ENCODE measurements at regions not wholly inside any gene's neighbourhood (a gene's known extent, or its start where the extent isn't known, plus 50 kb on each side); places are given as distances from the start of the nearest gene placed in this dataset.

DNA sequence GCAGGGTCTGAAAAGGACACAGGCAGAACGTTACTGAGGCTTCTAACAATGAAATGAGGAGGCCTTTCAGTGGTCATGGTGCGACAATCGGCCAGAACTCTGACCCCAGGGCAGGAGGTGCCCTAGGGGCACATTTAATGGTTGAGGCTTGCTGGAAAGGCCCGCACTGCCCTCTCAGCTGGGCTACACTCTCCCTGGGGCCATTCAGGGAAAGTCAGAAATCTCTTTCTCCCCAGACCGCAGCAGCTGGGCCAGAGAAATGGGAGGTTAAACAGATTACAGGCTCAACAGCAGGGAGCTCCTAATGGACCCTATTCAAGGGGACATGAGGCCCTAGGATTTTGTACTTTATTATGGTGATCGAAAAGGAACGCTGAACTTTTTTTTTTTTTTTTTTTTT is 85.6 kb upstream of the FGFR2 start:
- Histone ChIP-seq H4K20me1 (replicated peaks; ENCODE audit: control insufficient read depth, insufficient read depth, low read length) (no peaks in the 10 kb centered on the region), H2AFZ (ENCODE audit: low read depth, low read length) (no peak overlapping the region), H3K9ac (ENCODE audit: insufficient read depth in 1 of 2, low read depth in 2 of 2, low read length in 2 of 2) (no peak overlapping the region), H3K4me1 (replicated peaks in 1 of 2; ENCODE audit: control insufficient read depth in 2 of 2, insufficient read depth in 2 of 2, low read length in 2 of 2) (no peaks in the 10 kb centered on the region), H3K79me2 (ENCODE audit: control insufficient read depth, insufficient read depth, low read length) (no peaks in the 10 kb centered on the region), H3K27ac (ENCODE audit: extremely low read depth, low read depth, low read length) (no peak overlapping the region), H3K4me2 (ENCODE audit: insufficient read depth, low read length) (no peak overlapping the region), H3K27me3 (ENCODE audit: control insufficient read depth in 2 of 2, insufficient read depth in 2 of 2, low read length in 2 of 2) (peaks cover 4 to 37% of the 10 kb centered on the region in 2 experiments), H3K36me3 (ENCODE audit: control insufficient read depth, insufficient read depth, low read length) (no peaks in the 10 kb centered on the region), H3K9me3 (replicated peaks; ENCODE audit: control insufficient read depth, insufficient read depth, low read depth, low read length) (no peaks in the 10 kb centered on the region), H3K4me3 (no peak overlapping the region), H3K9me1 (ENCODE audit: control insufficient read depth, insufficient read depth, low read length) (no peaks in the 10 kb centered on the region)
- FAIRE-seq, result no peak
- intact Hi-C loops (cut with micrococcal nuclease), result no loop called here
- ChIA-PET CTCF (ENCODE audit: low intra/inter-chr PET ratio) (no interaction called here), POLR2A (no interaction called here)
- 0% methylated on average over 5 of the region's 7 CpGs for WGBS (ENCODE audit: insufficient coverage, low coverage, missing lambda C conversion rate)
- DNase-seq (ENCODE audit: extremely low read depth in 1 of 4, low spot score in 3 of 4), result no peak
- no peak for ATAC-seq
- BruUV-seq (replicated peaks), result no TSS peak
- in situ Hi-C loops (cut with MboI), result no loop called here
- TF ChIP-seq ZNF639 (CRISPR knock-in tag; conservative IDR thresholded peaks at IDR 0.05 in 1 of 2, IDR thresholded peaks at IDR 0.05 in 1 of 2), result no peak
- TF ChIP-seq PPARD (CRISPR knock-in tag; IDR thresholded peaks at IDR 0.05), result no peak
- no peak for TF ChIP-seq TCF3 (CRISPR knock-in tag; IDR thresholded peaks at IDR 0.05)
- no peak for TF ChIP-seq ZNF224 (CRISPR knock-in tag; IDR thresholded peaks at IDR 0.05)
- no peak for TF ChIP-seq POLR2AphosphoS2 (IDR thresholded peaks at IDR 0.05; ENCODE audit: low read length)
- no peak for TF ChIP-seq FOSL1 (tag; conservative IDR thresholded peaks at IDR 0.05)
- TF ChIP-seq POU5F1 (IDR thresholded peaks at IDR 0.05; ENCODE audit: borderline replicate concordance, low read depth, low read length, partially characterized antibody), result no peak
- no peak for TF ChIP-seq KDM4B (IDR thresholded peaks at IDR 0.05; ENCODE audit: borderline replicate concordance in 2 of 2, low read depth in 1 of 2)
- TF ChIP-seq, protein P1, sequence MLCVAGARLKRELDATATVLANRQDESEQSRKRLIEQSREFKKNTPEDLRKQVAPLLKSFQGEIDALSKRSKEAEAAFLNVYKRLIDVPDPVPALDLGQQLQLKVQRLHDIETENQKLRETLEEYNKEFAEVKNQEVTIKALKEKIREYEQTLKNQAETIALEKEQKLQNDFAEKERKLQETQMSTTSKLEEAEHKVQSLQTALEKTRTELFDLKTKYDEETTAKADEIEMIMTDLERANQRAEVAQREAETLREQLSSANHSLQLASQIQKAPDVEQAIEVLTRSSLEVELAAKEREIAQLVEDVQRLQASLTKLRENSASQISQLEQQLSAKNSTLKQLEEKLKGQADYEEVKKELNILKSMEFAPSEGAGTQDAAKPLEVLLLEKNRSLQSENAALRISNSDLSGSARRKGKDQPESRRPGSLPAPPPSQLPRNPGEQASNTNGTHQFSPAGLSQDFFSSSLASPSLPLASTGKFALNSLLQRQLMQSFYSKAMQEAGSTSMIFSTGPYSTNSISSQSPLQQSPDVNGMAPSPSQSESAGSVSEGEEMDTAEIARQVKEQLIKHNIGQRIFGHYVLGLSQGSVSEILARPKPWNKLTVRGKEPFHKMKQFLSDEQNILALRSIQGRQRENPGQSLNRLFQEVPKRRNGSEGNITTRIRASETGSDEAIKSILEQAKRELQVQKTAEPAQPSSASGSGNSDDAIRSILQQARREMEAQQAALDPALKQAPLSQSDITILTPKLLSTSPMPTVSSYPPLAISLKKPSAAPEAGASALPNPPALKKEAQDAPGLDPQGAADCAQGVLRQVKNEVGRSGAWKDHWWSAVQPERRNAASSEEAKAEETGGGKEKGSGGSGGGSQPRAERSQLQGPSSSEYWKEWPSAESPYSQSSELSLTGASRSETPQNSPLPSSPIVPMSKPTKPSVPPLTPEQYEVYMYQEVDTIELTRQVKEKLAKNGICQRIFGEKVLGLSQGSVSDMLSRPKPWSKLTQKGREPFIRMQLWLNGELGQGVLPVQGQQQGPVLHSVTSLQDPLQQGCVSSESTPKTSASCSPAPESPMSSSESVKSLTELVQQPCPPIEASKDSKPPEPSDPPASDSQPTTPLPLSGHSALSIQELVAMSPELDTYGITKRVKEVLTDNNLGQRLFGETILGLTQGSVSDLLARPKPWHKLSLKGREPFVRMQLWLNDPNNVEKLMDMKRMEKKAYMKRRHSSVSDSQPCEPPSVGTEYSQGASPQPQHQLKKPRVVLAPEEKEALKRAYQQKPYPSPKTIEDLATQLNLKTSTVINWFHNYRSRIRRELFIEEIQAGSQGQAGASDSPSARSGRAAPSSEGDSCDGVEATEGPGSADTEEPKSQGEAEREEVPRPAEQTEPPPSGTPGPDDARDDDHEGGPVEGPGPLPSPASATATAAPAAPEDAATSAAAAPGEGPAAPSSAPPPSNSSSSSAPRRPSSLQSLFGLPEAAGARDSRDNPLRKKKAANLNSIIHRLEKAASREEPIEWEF (CRISPR knock-in tag; IDR thresholded peaks at IDR 0.05), result no peak
- TF ChIP-seq, protein P2, sequence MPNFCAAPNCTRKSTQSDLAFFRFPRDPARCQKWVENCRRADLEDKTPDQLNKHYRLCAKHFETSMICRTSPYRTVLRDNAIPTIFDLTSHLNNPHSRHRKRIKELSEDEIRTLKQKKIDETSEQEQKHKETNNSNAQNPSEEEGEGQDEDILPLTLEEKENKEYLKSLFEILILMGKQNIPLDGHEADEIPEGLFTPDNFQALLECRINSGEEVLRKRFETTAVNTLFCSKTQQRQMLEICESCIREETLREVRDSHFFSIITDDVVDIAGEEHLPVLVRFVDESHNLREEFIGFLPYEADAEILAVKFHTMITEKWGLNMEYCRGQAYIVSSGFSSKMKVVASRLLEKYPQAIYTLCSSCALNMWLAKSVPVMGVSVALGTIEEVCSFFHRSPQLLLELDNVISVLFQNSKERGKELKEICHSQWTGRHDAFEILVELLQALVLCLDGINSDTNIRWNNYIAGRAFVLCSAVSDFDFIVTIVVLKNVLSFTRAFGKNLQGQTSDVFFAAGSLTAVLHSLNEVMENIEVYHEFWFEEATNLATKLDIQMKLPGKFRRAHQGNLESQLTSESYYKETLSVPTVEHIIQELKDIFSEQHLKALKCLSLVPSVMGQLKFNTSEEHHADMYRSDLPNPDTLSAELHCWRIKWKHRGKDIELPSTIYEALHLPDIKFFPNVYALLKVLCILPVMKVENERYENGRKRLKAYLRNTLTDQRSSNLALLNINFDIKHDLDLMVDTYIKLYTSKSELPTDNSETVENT (CRISPR knock-in tag; IDR thresholded peaks at IDR 0.05), result no peak
- TF ChIP-seq ZNF445 (CRISPR knock-in tag; IDR thresholded peaks at IDR 0.05; ENCODE audit: low read depth), result no peak
- TF ChIP-seq MBD2 (IDR thresholded peaks at IDR 0.05; ENCODE audit: borderline replicate concordance, low read depth), result no peak
- TF ChIP-seq FOXA3 (CRISPR knock-in tag; conservative IDR thresholded peaks at IDR 0.05 in 1 of 2, IDR thresholded peaks at IDR 0.05 in 1 of 2), result no peak

Data from K562 (cell line).